Osteoblast (primary cell): ENCODE measurements at regions not wholly inside any gene's neighbourhood (a gene's known extent, or its start where the extent isn't known, plus 50 kb on each side); places are given as distances from the start of the nearest gene placed in this dataset.

Experiments
- DNase-seq: peaks from one replicate; pipeline ENCODE4 v3.0.0; 2011; ENCODE audit warnings: low spot score, mixed read lengths; ENCODE audit not compliant: insufficient read length; ENCODE audit errors: missing footprints
- H2AFZ ChIP-seq: 2 replicates; pipeline ENCODE4 v1.6.0; 2011; ENCODE audit warnings: mild to moderate bottlenecking, low read length
- H3K27ac ChIP-seq: 2 replicates; pipeline ENCODE4 v1.5.1; 2011; ENCODE audit warnings: mild to moderate bottlenecking, low read depth, low read length, moderate library complexity
- H3K27me3 ChIP-seq: 2 replicates; pipeline ENCODE4 v1.6.0; 2012; ENCODE audit warnings: mild to moderate bottlenecking, control low read depth, inconsistent platforms, low read length, moderate library complexity; ENCODE audit not compliant: insufficient read depth
- H3K36me3 ChIP-seq: 2 replicates; pipeline ENCODE4 v1.5.1; 2011; ENCODE audit warnings: mild to moderate bottlenecking, low read length, control low read depth, moderate library complexity; ENCODE audit not compliant: insufficient read depth
- H3K4me1 ChIP-seq: 2 replicates; pipeline ENCODE4 v1.5.1; 2011; ENCODE audit warnings: mild to moderate bottlenecking, low read length, control low read depth, moderate library complexity; ENCODE audit not compliant: insufficient read depth
- H3K4me2 ChIP-seq: 2 replicates; pipeline ENCODE4 v1.6.0; 2011; ENCODE audit warnings: mild to moderate bottlenecking, low read length; ENCODE audit not compliant: insufficient read depth
- H3K4me3 ChIP-seq: fragments of 200-600 bp; sonication (generic); 3 replicates; pipeline ENCODE4 v1.5.1; 2012; ENCODE audit warnings: mild to moderate bottlenecking, low read length, inconsistent platforms; ENCODE audit not compliant: insufficient read depth
- H3K79me2 ChIP-seq: 2 replicates; pipeline ENCODE4 v1.6.0; 2012; ENCODE audit warnings: mild to moderate bottlenecking, low read length, control low read depth, inconsistent platforms; ENCODE audit not compliant: insufficient read depth
- H3K9me3 ChIP-seq: 2 replicates; pipeline ENCODE4 v1.5.1; 2011; ENCODE audit warnings: low read depth, low read length, control low read depth
- H4K20me1 ChIP-seq: 2 replicates; pipeline ENCODE4 v1.6.0; 2012; ENCODE audit warnings: mild to moderate bottlenecking, low read length, control low read depth; ENCODE audit not compliant: insufficient read depth
- TF ChIP-seq, protein P1 (sequence below): IDR thresholded peaks from 2 replicates; pipeline ENCODE4 v1.5.1; 2011; ENCODE audit warnings: mild to moderate bottlenecking, low read depth, low read length, moderate library complexity; ENCODE audit errors: extremely low read depth

GRCh38 chr18:78445880-78446279 is 533.7 kb upstream of the SALL3 start:
- H3K9me3 ChIP-seq, result no peaks in the 10 kb centered on the region
- H3K36me3 ChIP-seq, result no peaks in the 10 kb centered on the region
- DNase-seq, result no peak
- no peaks in the 10 kb centered on the region for H3K27me3 ChIP-seq
- TF ChIP-seq, protein P1, sequence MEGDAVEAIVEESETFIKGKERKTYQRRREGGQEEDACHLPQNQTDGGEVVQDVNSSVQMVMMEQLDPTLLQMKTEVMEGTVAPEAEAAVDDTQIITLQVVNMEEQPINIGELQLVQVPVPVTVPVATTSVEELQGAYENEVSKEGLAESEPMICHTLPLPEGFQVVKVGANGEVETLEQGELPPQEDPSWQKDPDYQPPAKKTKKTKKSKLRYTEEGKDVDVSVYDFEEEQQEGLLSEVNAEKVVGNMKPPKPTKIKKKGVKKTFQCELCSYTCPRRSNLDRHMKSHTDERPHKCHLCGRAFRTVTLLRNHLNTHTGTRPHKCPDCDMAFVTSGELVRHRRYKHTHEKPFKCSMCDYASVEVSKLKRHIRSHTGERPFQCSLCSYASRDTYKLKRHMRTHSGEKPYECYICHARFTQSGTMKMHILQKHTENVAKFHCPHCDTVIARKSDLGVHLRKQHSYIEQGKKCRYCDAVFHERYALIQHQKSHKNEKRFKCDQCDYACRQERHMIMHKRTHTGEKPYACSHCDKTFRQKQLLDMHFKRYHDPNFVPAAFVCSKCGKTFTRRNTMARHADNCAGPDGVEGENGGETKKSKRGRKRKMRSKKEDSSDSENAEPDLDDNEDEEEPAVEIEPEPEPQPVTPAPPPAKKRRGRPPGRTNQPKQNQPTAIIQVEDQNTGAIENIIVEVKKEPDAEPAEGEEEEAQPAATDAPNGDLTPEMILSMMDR, result no peak
- H3K79me2 ChIP-seq, result no peaks in the 10 kb centered on the region
- H3K4me3 ChIP-seq, result no peak overlapping the region
- no peak overlapping the region for H3K4me2 ChIP-seq
- H3K27ac ChIP-seq, result no peak overlapping the region
- H3K4me1 ChIP-seq, result no peaks in the 10 kb centered on the region
- H4K20me1 ChIP-seq, result no peaks in the 10 kb centered on the region
- no peak overlapping the region for H2AFZ ChIP-seq

- TF ChIP-seq, protein P1, result no peak
- H3K9me3 ChIP-seq, result no peaks in the 10 kb centered on the region
Measured at GRCh38 chr18:78447211-78447610, 532.4 kb upstream of the SALL3 start.

GRCh38 chr18:78448106-78448505 is 531.5 kb upstream of the SALL3 start:
- no peaks in the 10 kb centered on the region for H3K79me2 ChIP-seq
- no peaks in the 10 kb centered on the region for H4K20me1 ChIP-seq
- no peak overlapping the region for H3K4me3 ChIP-seq
- no peak overlapping the region for H3K4me2 ChIP-seq
- no peaks in the 10 kb centered on the region for H3K36me3 ChIP-seq
- H2AFZ ChIP-seq, result no peak overlapping the region
- H3K9me3 ChIP-seq, result no peaks in the 10 kb centered on the region
- no peak overlapping the region for H3K27ac ChIP-seq
- no peaks in the 10 kb centered on the region for H3K4me1 ChIP-seq
- TF ChIP-seq, protein P1, result no peak
- H3K27me3 ChIP-seq, result no peaks in the 10 kb centered on the region
- DNase-seq, result peak; percentile 51

More at GRCh38 chr18:78447211-78447610, 532.4 kb upstream of the SALL3 start:
- no peak for DNase-seq
- Histone ChIP-seq H3K36me3 (no peaks in the 10 kb centered on the region), H2AFZ (no peak overlapping the region), H3K4me2 (no peak overlapping the region), H4K20me1 (no peaks in the 10 kb centered on the region), H3K27ac (no peak overlapping the region), H3K79me2 (no peaks in the 10 kb centered on the region), H3K27me3 (no peaks in the 10 kb centered on the region), H3K4me1 (no peaks in the 10 kb centered on the region), H3K4me3 (no peak overlapping the region)

GRCh38 chr18:78448591-78448990 is 531.0 kb upstream of the SALL3 start:
- H3K4me3 ChIP-seq, result no peak overlapping the region
- no peaks in the 10 kb centered on the region for H3K27me3 ChIP-seq
- TF ChIP-seq, protein P1, result no peak
- H3K27ac ChIP-seq, result no peak overlapping the region
- no peaks in the 10 kb centered on the region for H3K36me3 ChIP-seq
- DNase-seq, result no peak
- no peaks in the 10 kb centered on the region for H3K4me1 ChIP-seq
- H4K20me1 ChIP-seq, result no peaks in the 10 kb centered on the region
- no peaks in the 10 kb centered on the region for H3K79me2 ChIP-seq
- no peak overlapping the region for H3K4me2 ChIP-seq
- no peaks in the 10 kb centered on the region for H3K9me3 ChIP-seq
- H2AFZ ChIP-seq, result no peak overlapping the region
